Stimulated activated CD4-positive, alpha-beta T cell treated with anti-CD3 and anti-CD28 coated beads, Interleukin-1b, Interleukin-23, amount 100 ng/mL, for 4 hours (primary cell): ENCODE measurements at regions not wholly inside any gene's neighbourhood (a gene's known extent, or its start where the extent isn't known, plus 50 kb on each side); places are given as distances from the start of the nearest gene placed in this dataset.

Experiments
- DNase-seq, 2 donors: peaks; one replicate each; pipeline ENCODE4 v3.0.0-alpha.2; 2020; ENCODE audit warnings: low read depth in 2 of 2

- DNase-seq: no peak
Observed at GRCh38 chr3:83092521-83093221, 1331.2 kb upstream of the GBE1 start.

DNA sequence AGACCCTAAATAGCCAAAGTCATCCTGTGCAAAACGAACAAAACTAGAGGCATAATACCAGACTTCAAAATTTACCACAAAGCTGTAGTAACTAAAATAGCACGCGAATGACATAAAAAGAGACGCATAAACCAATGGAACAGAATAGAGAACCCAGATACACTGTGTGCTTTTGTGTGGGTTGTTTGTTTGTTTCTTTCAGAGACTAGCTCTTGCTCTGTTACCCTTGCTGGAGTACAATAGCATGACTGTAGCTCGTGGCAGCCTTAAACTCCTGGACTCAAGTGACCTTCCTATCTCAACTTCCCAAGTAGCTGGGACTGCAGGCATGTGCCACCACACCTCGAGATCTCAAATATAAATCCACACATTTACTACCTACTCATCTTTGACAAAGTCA is 1314.6 kb upstream of the GBE1 start:
- no peak for DNase-seq

- DNase-seq: no peak
Observed at GRCh38 chr3:83074485-83074884, 1313.0 kb upstream of the GBE1 start.

DNA sequence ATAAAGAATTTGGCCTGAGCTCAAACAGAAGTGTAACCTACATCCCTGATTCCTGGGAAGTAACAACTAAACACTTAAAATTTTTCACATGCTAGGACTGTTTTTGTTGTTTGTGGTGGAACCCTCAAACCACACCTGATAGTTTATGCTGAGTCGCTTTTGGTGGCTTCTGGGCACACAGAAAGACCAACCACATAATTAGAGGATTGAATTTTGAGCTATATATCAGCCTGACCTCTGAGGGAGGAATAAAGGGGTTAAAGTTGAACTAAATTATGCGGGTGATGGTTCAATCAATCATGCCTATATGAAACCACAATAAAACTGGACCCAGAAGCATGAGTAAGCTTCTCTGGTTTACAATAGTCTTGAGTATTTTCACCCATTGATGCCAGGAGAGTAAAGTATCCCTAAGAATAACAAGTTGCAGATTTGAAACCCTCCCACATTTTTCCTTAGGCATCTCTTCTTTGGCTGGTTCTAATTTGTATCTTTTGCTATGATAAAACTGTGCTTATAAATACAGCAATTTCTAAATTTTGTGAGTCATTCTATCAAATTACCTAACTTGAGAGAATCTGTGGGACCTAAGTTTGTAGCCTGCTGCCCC is 1304.5 kb upstream of the GBE1 start:
- DNase-seq: no peak

DNA sequence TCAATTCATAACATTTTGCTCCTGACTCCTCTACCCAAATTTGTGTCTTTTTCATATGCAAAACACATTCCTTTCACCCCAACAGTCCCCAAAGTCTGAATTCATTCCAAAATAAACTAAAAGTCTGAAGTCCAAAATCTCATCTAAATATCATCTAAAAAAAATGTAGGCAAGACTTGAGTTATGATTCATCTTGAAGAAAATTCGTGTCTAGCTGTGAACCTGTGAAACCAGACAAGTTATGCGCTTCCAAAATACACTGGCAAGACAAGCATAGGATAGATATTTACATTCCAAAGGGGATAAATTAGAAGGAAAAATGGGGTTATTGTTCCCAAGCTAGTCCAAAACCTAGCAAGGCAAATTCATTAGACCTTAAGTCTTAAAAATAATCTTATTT is 1302.0 kb upstream of the GBE1 start:
- no peak for DNase-seq

DNA sequence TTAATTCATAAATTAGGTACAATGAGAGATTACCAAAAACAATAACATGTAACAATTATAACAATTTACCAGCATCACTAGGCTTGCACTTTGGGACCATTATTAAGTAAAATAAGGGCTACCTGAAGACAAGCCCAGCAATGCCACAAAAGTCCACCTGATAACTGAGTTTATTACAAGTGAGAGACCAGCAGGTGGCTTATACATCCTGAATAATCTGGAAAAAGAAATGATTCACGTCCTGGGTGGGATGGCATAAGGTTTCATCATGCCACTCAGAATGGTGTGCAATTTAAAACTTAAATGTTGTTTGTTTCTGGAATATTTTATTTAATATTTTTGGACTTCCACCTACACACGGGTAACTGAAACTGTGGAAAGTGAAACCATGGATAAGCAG is 1287.1 kb upstream of the GBE1 start:
- no peak for DNase-seq

DNA sequence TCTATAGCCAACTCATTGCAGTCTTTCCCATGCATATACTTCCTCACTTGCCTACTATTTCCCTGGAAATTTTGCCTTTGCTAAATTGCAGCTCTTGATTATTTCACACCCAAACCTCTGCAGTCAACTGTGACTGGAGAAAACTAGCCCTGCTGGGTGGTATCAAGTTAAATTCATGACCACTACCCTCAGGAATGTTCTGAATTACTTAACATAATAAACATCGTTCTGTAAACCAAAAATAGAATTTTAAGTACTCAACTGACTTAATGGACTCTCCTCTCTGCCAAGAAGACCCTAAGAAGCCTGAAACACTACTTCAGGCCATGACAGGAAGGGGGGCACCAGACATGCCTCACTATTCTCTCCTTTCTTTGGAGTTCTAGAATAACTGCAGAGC is 1278.0 kb upstream of the GBE1 start:
- no peak for DNase-seq

DNA sequence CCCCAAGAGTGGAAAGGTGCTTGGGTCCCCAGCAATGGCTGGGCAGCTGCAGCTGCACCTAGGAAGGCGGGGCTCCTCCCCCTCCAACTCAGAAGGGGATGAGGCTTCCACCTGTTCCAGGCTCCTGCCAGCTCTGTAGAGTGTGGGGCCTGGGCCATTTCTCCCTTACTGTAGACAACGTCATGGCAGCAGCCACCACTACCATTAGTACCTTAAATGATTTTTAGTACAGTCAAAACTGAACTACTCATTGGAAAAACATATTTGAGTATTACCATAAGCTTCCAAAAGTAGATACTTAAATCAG is 1274.2 kb upstream of the GBE1 start:
- DNase-seq: no peak

DNA sequence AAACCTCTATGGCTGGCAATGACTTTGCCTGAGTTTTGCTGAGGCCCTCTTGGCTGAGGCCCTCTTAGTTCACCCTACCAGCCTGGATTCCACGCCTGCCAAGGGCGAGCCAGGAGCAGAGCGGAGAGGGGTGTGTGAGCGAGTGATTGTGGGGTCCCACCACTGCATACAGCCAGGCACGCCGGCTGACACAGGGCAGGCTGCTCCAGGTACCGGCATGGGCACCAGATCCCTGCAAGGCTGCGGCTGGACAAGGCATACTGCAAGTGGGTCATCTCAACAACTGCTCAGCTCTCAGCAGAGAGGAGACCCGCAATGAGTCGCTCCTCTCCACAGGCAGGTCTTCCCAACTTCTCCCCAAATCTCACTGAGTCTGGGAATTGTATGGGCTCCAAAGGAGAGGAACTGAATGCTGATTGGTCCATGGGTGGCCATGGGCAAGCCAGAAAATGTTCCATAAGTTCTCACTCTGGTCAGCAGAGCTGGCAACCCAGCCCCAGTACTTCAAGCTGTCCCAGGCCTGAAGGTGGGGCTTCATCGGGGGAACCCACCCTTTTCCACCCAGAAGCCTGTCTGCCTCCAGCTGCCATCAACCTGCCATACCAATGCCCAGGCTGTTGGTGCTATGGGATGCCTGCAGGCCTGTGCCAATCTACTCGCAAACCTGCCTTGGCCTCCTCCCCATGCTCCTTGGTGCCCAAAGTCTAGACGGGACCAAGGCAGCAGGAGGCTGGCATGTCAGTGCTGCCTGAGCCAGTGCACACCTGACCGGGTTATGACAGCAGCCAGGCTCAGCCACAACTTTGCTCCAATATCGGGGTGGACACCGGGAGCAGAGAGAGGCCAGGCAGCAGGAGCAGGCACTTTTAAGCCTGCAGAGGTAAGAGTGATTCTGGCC is 1273.6 kb upstream of the GBE1 start:
- DNase-seq: no peak

- DNase-seq: no peak
Observed at GRCh38 chr3:83033133-83033532, 1271.7 kb upstream of the GBE1 start.

GRCh38 chr3:83023086-83023485 is 1261.6 kb upstream of the GBE1 start:
- DNase-seq: no peak

- DNase-seq: no peak
Observed at GRCh38 chr3:83011481-83011880, 1250.0 kb upstream of the GBE1 start.

- DNase-seq: no peak
Observed at GRCh38 chr3:83003917-83004316, 1242.5 kb upstream of the GBE1 start.

DNA sequence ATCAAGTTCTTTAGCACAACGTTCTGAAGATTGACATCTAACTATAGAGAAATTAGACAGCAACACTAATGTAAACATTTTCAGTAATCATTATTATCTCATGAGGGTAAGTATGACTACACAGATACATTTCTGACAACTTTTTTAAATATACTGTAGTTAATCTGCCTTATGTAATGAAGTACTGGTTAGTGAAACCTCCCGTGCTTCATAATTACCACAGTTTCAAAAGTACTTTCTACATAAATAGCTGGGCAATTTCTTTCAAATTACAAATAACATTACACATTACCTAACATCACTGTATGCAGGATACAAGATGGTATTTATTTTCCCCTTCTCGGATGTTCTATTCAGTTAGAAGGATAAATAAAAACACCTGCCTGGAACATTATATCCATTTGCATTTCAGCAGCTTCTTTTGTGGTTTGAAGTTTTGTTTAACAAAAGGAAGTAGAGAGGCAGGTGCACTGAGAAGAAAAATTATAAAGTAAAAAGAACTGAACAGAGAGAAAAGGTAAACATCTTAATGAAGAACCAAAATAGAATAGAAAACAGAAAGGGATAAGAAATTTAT is 1241.5 kb upstream of the GBE1 start:
- DNase-seq: no peak

DNA sequence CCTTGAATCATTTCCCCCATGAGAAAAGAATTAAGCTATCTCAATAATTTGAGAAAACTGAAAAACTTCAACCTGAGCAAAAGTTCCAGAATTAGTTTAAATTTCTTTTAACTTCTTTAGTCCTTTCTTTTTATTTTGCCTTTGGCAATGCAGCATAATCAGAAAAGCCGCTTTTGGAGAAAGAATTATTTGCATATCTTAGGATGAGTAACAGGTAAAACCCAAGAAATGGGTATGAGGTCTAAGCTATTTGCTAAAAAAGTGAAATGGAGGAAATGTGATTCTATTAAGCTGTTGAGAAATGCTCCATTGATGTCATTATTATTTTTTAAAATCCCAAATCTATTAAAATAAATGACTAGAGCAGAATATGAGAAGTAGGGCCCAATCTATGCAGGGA is 1238.3 kb upstream of the GBE1 start:
- no peak for DNase-seq

DNA sequence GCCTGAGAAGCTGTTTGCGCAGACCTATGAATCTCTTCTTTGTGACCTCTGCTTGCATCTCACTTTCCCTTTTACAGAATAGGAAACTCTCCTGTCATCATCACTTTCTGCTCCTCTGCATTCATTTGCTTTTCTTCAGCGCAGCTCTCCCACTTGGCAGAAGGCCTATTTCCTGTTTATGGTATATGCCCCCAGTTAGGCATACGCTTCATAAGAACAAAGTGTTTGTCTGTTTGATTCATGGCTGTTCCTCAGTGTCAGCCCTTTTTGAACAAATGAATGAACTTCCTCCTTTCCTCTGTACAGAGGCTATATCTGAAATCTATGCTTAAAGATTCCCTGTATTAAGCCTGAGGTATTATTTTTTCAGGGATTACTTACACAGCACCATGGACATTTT is 1216.9 kb upstream of the GBE1 start:
- DNase-seq: no peak

GRCh38 chr3:82977871-82978270 is 1216.4 kb upstream of the GBE1 start:
- no peak for DNase-seq

GRCh38 chr3:82973791-82974190 is 1212.3 kb upstream of the GBE1 start:
- DNase-seq: no peak

- DNase-seq: no peak
Observed at GRCh38 chr3:82960379-82960778, 1198.9 kb upstream of the GBE1 start.

DNA sequence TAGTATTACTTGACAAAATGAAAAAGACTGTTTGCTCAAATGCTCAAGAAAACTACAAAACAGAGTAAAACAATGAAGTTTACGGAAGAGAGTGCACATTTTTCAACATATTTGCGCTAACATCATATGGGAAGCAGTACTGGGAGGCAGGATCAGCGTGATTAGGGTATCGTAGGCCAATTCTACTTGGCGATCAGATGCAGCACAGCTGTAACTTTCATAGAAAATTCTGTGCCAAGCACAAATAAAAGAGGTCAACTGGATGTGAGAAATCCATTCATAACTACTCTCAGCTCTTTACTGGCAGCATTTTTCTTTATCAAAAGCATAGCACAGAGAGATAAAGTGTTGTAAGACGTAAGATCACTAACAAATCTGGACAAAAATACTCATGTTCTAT is 1196.3 kb upstream of the GBE1 start:
- no peak for DNase-seq

DNA sequence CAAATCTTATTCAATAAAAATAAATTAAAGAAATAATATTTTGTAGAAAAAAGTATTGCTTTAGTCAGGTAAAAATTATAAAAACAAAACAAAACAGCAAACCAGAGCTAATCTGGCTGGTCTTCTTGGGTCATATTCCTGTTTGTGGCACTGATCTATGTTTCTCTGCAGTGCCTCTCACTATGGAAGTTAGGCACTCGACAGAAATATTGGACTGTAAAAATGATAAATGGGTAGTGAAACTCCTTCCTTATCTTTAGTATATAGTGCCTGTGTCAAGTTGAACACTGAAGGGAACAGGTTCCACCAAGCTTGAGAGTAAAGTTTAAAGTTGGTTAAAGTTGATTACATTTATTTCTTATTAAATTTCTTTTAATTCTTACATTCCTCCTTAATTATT is 1195.6 kb upstream of the GBE1 start:
- no peak for DNase-seq

- no peak for DNase-seq
Observed at GRCh38 chr3:82954486-82954885, 1193.0 kb upstream of the GBE1 start.

DNA sequence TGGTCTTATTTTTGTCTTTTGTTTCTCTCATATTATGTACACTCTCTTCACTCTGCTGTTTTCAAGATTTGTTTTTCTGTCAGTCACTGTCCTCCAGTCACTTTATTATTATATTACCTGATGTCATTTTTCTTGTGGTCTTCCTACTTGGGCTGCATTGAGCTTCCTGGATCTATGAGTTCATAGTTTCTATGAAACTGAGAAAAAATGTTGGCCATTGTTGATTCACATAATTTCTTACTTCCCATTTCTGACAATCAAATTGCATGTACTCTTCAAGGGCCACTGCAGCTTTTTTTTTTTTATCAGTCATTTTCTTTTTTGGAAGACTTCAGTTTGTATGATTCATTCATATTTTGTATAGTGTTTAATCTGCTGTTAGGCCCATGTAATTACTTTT is 1180.6 kb upstream of the GBE1 start:
- no peak for DNase-seq
